ENCODE measurements at regions not wholly inside any gene's neighbourhood (a gene's known extent, or its start where the extent isn't known, plus 50 kb on each side); places are given as distances from the start of the nearest gene placed in this dataset.

DNA sequence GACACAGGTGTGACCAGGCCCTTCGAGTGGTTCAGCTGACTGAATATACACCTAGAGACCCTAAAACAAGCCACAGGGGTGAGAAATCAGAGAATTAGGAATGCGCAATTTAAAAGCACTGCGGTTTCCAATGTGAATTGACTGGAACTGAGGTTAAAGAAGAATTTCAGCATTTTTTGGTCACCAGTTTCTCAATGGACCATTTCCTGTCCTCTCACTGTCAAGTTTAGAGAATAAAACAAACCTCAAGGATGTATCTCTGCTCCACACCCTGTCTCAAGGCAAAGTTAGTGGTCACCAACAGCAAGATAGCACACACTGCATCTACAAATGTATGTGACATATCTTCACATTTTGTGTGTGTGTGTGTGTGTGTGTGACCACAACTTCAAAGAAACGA is 143.8 kb upstream of the MAP3K1 start:
- TF ChIP-seq EZH2 (IDR thresholded peaks at IDR 0.05; ENCODE audit: borderline replicate concordance, low read depth, low read length), result no peak
- no peak for TF ChIP-seq NFIC (IDR thresholded peaks at IDR 0.05)
- TF ChIP-seq, protein P1, sequence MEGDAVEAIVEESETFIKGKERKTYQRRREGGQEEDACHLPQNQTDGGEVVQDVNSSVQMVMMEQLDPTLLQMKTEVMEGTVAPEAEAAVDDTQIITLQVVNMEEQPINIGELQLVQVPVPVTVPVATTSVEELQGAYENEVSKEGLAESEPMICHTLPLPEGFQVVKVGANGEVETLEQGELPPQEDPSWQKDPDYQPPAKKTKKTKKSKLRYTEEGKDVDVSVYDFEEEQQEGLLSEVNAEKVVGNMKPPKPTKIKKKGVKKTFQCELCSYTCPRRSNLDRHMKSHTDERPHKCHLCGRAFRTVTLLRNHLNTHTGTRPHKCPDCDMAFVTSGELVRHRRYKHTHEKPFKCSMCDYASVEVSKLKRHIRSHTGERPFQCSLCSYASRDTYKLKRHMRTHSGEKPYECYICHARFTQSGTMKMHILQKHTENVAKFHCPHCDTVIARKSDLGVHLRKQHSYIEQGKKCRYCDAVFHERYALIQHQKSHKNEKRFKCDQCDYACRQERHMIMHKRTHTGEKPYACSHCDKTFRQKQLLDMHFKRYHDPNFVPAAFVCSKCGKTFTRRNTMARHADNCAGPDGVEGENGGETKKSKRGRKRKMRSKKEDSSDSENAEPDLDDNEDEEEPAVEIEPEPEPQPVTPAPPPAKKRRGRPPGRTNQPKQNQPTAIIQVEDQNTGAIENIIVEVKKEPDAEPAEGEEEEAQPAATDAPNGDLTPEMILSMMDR (IDR thresholded peaks at IDR 0.05 in 2 of 3, conservative IDR thresholded peaks at IDR 0.05 in 1 of 3; ENCODE audit: insufficient read depth in 2 of 3, low read depth in 1 of 3, low read length in 3 of 3), result no peak
- no peak for TF ChIP-seq POLR2A (conservative IDR thresholded peaks at IDR 0.05)
- TF ChIP-seq, protein P2, sequence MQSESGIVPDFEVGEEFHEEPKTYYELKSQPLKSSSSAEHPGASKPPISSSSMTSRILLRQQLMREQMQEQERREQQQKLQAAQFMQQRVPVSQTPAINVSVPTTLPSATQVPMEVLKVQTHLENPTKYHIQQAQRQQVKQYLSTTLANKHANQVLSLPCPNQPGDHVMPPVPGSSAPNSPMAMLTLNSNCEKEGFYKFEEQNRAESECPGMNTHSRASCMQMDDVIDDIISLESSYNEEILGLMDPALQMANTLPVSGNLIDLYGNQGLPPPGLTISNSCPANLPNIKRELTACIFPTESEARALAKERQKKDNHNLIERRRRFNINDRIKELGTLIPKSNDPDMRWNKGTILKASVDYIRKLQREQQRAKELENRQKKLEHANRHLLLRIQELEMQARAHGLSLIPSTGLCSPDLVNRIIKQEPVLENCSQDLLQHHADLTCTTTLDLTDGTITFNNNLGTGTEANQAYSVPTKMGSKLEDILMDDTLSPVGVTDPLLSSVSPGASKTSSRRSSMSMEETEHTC (IDR thresholded peaks at IDR 0.05), result no peak
- no peak for TF ChIP-seq PCBP2 (IDR thresholded peaks at IDR 0.05; ENCODE audit: low read depth, low read length, poor library complexity, severe bottlenecking)
- no peak for TF ChIP-seq SMARCA5 (IDR thresholded peaks at IDR 0.05)
- TF ChIP-seq ARID2 (IDR thresholded peaks at IDR 0.05), result no peak
- TF ChIP-seq POLR2AphosphoS5 (IDR thresholded peaks at IDR 0.05; ENCODE audit: control insufficient read depth, insufficient read depth, low read depth, low read length), result no peak
- TF ChIP-seq PHF8 (IDR thresholded peaks at IDR 0.05; ENCODE audit: borderline replicate concordance, low read length), result no peak

Measured in K562 (cell line).